ENCODE measurements at regions not wholly inside any gene's neighbourhood (a gene's known extent, or its start where the extent isn't known, plus 50 kb on each side); places are given as distances from the start of the nearest gene placed in this dataset.
"Not testable (repeated sequence)": the region's sequence is repeated elsewhere in the genome, so short reads cannot be mapped to it uniquely, and the experiment has no call there.

DNA sequence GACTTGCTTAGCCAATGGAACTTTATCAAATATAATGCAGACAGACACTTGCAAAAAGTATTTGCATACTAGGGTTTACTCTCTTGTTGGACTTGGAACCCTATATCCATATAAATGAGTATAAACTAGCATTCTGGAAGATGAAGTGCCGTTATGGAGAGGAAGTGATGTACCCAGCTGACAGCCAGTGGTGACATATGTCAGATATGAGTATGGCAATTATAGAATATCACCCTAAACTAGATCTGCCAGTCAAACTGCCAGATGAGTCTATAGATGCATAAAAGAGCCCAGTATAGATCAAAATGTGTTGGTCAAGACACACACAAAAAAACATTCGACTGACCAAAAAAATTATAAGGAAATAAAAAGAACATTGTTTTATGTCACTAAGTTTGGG is 739.3 kb downstream of the PLA2G4A start:
- TF ChIP-seq POLR2AphosphoS5 (IDR thresholded peaks at IDR 0.05; ENCODE audit: low read depth, low read length) (no peak), TAF1 (IDR thresholded peaks at IDR 0.05; ENCODE audit: borderline replicate concordance, low read depth, low read length) (no peak), POLR2A (IDR thresholded peaks at IDR 0.05; ENCODE audit: low read depth, low read length) (no peak)
- no peak for FAIRE-seq
- DNase-seq (ENCODE audit: insufficient read length) = no peak

DNA sequence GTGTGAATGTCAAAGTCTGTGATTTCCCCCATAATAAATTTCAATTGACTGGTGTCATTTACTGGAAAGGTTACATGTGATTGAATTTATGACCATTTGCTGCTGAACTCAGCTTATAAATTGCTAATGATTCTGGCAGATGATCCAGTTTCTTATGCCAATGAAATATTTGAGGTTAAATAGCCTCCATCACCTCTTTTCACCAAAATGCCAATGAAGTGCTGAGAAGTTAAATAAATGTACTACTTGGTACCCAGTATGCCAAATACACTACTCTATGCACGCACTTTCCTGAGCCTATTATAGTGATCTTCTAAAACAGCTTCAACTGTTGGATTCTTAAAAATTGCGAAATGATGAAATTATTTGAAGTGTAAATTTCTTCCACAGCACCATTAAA is 741.4 kb downstream of the PLA2G4A start:
- FAIRE-seq = no peak
- TF ChIP-seq POLR2A (IDR thresholded peaks at IDR 0.05; ENCODE audit: low read depth, low read length) (no peak), TAF1 (IDR thresholded peaks at IDR 0.05; ENCODE audit: borderline replicate concordance, low read depth, low read length) (no peak), POLR2AphosphoS5 (IDR thresholded peaks at IDR 0.05; ENCODE audit: low read depth, low read length) (no peak)

DNA sequence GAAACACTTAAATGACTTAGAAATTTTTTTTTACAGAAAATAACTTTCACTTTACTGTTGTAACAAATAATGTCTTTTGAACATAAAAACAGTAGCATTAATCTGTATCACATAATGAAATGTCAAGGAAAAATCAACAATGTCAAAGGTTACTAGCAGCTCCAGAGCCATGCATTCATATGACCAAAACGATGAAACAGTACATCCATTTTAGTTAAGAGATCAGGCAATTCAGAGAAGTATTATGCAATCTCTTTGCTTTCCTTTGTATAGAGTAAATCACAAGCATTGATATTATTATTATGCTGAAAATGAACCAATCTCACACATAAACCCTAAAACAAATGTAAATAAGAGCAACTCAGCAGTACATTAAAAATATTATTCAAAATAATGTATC is 748.9 kb downstream of the PLA2G4A start:
- TF ChIP-seq TAF1 (IDR thresholded peaks at IDR 0.05; ENCODE audit: borderline replicate concordance, low read depth, low read length) (no peak), POLR2A (IDR thresholded peaks at IDR 0.05; ENCODE audit: low read depth, low read length) (no peak), POLR2AphosphoS5 (IDR thresholded peaks at IDR 0.05; ENCODE audit: low read depth, low read length) (no peak)
- DNase-seq (ENCODE audit: insufficient read length) (no peak), FAIRE-seq (no peak)

More for the DNA sequence above, 741.4 kb downstream of the PLA2G4A start:
- DNase-seq (ENCODE audit: insufficient read length) = no peak

GRCh38 chr1:187588917-187589316 is 760.2 kb downstream of the PLA2G4A start:
- no peak for TF ChIP-seq POLR2AphosphoS5 (IDR thresholded peaks at IDR 0.05; ENCODE audit: low read depth, low read length)
- no peak for TF ChIP-seq POLR2A (IDR thresholded peaks at IDR 0.05; ENCODE audit: low read depth, low read length)
- TF ChIP-seq TAF1 (IDR thresholded peaks at IDR 0.05; ENCODE audit: borderline replicate concordance, low read depth, low read length) = no peak
- DNase-seq (ENCODE audit: insufficient read length) (no peak), FAIRE-seq (no peak)

DNA sequence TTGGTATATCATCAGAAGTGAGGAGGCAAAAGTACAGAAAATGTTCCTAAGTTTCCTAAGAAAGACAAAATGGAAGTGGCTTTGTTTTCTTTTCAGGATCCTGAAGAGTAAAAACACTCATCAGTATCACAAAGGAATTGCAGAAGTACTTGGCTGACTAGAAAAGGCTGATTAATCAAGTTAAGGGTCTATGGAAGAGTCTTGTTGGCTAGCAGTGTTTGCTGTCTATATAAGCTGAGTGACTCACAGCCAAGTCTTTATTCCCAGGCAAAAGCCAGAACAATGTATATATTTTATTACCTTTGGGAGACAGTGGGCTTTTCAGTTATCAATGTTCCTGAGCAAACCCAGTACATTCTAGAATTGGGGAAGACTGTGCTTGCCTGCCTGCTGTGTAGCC is 777.0 kb downstream of the PLA2G4A start:
- DNase-seq (ENCODE audit: insufficient read length) (no peak), FAIRE-seq (no peak)
- TF ChIP-seq POLR2AphosphoS5 (IDR thresholded peaks at IDR 0.05; ENCODE audit: low read depth, low read length) = no peak

- FAIRE-seq; DNase-seq (ENCODE audit: insufficient read length): not testable (repeated sequence)
These were observed 787.3 kb downstream of the PLA2G4A start for GRCh38 chr1:187615853-187616735.

DNA sequence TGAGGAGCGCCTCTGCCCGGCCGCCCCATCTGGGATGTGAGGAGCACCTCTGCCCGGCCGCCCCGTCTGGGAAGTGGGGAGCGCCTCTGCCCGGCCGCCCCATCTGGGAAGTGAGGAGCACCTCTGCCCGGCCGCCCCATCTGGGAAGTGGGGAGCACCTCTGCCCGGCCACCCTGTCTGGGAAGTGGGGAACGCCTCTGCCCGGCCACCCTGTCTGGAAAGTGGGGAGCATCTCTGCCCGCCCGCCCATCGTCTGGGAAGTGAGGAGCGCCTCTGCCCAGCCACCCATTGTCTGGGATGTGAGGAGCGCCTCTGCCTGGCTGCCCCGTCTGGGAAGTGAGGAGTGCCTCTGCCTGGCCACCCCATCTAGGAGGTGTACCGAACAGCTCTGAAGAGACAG is 788.1 kb downstream of the PLA2G4A start:
- not testable (repeated sequence) for DNase-seq (ENCODE audit: insufficient read length)

DNA sequence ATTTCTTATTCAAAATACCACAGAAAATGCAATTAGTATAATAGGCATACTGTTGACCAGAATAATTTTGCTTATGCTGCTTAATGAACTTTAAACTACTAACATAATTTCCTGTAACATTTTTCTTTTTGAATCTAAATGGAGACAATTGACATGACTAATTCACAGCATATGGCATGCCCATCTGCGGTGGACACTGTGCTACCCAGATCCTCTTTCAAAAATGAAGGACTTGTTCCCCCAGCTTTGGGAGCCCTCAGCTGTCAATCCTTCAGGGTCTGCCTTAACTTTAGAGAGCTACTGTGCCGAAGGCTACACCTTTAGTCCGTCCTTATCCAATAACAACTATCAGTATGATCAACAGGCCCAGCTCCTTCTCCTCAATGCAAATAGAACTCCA is 789.0 kb downstream of the PLA2G4A start:
- DNase-seq (ENCODE audit: insufficient read length) (no peak), FAIRE-seq (no peak)
- TF ChIP-seq POLR2A (IDR thresholded peaks at IDR 0.05; ENCODE audit: low read depth, low read length) = no peak
- no peak for TF ChIP-seq TAF1 (IDR thresholded peaks at IDR 0.05; ENCODE audit: borderline replicate concordance, low read depth, low read length)
- TF ChIP-seq POLR2AphosphoS5 (IDR thresholded peaks at IDR 0.05; ENCODE audit: low read depth, low read length) = no peak

More for the DNA sequence above, 788.1 kb downstream of the PLA2G4A start:
- FAIRE-seq = not testable (repeated sequence)

GRCh38 chr1:187619175-187619574 is 790.4 kb downstream of the PLA2G4A start:
- TF ChIP-seq POLR2AphosphoS5 (IDR thresholded peaks at IDR 0.05; ENCODE audit: low read depth, low read length) (no peak), POLR2A (IDR thresholded peaks at IDR 0.05; ENCODE audit: low read depth, low read length) (no peak), TAF1 (IDR thresholded peaks at IDR 0.05; ENCODE audit: borderline replicate concordance, low read depth, low read length) (no peak)
- no peak for FAIRE-seq
- DNase-seq (ENCODE audit: insufficient read length) = no peak

GRCh38 chr1:187621951-187622350 is 793.2 kb downstream of the PLA2G4A start:
- FAIRE-seq (no peak), DNase-seq (ENCODE audit: insufficient read length) (no peak)
- TF ChIP-seq POLR2A (IDR thresholded peaks at IDR 0.05; ENCODE audit: low read depth, low read length) = no peak
- TF ChIP-seq POLR2AphosphoS5 (IDR thresholded peaks at IDR 0.05; ENCODE audit: low read depth, low read length) = no peak
- TF ChIP-seq TAF1 (IDR thresholded peaks at IDR 0.05; ENCODE audit: borderline replicate concordance, low read depth, low read length) = no peak

DNA sequence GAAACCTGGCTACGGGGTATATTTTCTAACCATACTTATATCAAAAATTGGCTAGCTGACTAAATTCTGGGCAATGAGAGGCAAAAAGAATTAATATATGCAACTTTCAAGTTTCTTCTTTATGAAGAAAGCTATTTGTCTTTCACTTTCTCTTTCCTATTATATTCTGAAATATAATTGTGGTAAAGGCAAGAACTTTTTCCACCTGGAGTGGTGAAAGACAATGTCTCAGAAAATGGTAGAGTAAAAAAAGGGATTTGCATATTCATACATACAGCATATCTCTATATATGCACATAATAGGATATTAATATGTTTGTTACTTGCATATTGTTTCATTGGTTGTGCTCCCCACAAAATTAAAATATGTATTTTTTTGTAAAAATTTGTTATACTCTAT is 793.8 kb downstream of the PLA2G4A start:
- DNase-seq (ENCODE audit: insufficient read length) = no peak
- FAIRE-seq = no peak
- no peak for TF ChIP-seq POLR2A (IDR thresholded peaks at IDR 0.05; ENCODE audit: low read depth, low read length)
- TF ChIP-seq POLR2AphosphoS5 (IDR thresholded peaks at IDR 0.05; ENCODE audit: low read depth, low read length) = no peak
- no peak for TF ChIP-seq TAF1 (IDR thresholded peaks at IDR 0.05; ENCODE audit: borderline replicate concordance, low read depth, low read length)

GRCh38 chr1:187624812-187625545 is 796.2 kb downstream of the PLA2G4A start:
- FAIRE-seq = no peak
- TF ChIP-seq POLR2A (IDR thresholded peaks at IDR 0.05; ENCODE audit: low read depth, low read length) = no peak
- TF ChIP-seq TAF1 (IDR thresholded peaks at IDR 0.05; ENCODE audit: borderline replicate concordance, low read depth, low read length) = no peak
- no peak for TF ChIP-seq POLR2AphosphoS5 (IDR thresholded peaks at IDR 0.05; ENCODE audit: low read depth, low read length)

More at GRCh38 chr1:187624812-187625545, 796.2 kb downstream of the PLA2G4A start:
- no peak for DNase-seq (ENCODE audit: insufficient read length)

Data from GM12892 (cell line).